ENCODE measurements at regions not wholly inside any gene's neighbourhood (a gene's known extent, or its start where the extent isn't known, plus 50 kb on each side); places are given as distances from the start of the nearest gene placed in this dataset.

GRCh38 chr2:236847538-236848263, 238.0 kb upstream of the COPS8 start:
- TF ChIP-seq POLR2AphosphoS5 (IDR thresholded peaks at IDR 0.05; ENCODE audit: borderline replicate concordance, low read depth, low read length) (no peak), EZH2 (IDR thresholded peaks at IDR 0.05) (no peak)
